HuH-7 (cell line): ENCODE measurements at regions not wholly inside any gene's neighbourhood (a gene's known extent, or its start where the extent isn't known, plus 50 kb on each side); places are given as distances from the start of the nearest gene placed in this dataset.
"Not testable (repeated sequence)": the region's sequence is repeated elsewhere in the genome, so short reads cannot be mapped to it uniquely, and the experiment has no call there.

ENCODE experiments used
- DNase-seq: peaks from one replicate; pipeline ENCODE4 v3.0.0; 2011; ENCODE audit warnings: low spot score

- DNase-seq: not testable (repeated sequence)
These were observed 634.9 kb upstream of the SGO1 start for GRCh38 chr3:20820872-20821271.

DNA sequence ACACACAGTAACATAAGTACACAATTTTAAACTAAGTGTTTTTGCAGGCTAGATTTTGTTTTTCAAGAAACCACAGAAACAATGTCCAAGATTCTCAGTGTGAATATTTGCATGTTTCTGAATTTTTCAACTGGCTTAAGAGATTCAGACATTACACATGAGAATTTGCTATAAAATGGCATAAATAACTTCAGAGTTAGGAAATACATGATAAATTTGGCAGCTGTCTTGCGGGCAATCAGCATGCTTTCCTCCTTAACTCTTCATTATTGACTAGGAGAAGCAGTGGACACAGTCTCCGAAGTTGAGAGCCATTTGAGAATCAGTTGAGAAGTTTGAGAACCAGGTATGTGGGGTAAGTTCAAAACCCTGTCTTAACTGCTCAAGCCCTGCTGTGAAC is 625.6 kb upstream of the SGO1 start:
- no peak for DNase-seq

GRCh38 chr3:20811006-20811405 is 625.0 kb upstream of the SGO1 start:
- DNase-seq: no peak

GRCh38 chr3:20810555-20810954 is 624.5 kb upstream of the SGO1 start:
- DNase-seq: no peak

GRCh38 chr3:20809356-20809755 is 623.4 kb upstream of the SGO1 start:
- DNase-seq: no peak

- DNase-seq: no peak
These were observed 622.9 kb upstream of the SGO1 start for GRCh38 chr3:20808864-20809263.

DNA sequence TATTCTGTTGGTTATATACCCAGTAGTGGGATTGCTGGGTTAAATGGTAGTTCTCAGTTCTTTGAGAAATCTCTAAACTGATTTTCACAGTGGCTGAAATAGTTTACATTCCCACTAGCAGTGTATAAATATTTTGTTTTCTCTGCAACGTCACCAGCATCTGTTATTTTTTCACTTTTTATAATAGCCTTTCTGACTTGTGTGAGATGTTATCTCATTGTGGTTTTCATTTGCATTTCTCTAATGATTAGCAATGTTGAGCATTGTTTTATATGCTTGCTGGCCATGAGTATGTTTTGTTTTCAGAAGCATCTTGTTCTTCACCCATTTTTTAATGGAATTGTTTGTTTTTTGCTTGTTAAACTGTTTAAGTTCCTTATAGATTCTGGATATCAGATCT is 612.7 kb upstream of the SGO1 start:
- no peak for DNase-seq

GRCh38 chr3:20787005-20787404 is 601.0 kb upstream of the SGO1 start:
- DNase-seq: no peak

DNA sequence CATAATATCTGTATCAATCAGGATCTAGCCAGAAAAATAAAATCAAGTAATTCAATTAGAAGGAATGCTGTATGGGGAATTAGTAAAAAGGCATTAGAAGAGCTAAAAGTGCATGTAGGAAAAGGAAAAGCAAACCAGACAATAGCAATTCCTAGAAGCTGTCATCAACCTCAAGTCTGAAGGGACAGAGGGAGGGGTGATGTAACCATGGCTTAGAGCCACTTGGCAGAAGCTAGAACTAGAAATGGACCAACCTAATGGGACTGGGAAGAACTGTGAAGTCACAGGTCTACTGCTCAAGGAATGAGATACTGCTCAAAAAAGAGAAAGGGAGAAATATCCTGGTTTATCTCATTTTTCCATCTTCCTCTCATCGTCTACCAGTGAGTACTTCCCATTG is 590.7 kb upstream of the SGO1 start:
- no peak for DNase-seq

DNA sequence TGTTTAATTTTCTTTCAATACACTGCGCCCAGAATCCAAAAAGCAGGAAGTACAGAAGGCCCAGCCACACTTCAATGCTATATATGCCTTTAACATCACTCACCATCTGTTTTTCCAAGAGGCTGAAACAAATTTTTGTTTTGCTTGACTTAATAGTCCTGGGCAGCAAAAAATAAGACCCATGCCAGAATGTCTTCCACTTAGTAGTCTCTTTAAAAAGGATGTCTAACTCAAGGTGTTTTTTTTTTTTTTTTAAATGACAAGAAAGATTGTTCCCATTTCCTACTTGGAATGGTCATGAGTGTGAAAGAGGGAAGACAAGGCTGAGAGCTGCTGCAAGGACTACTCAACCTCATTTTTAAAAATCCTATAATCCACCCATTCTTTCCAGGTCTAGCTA is 590.3 kb upstream of the SGO1 start:
- no peak for DNase-seq

- DNase-seq: no peak
These were observed 587.4 kb upstream of the SGO1 start for GRCh38 chr3:20773320-20773984.

DNA sequence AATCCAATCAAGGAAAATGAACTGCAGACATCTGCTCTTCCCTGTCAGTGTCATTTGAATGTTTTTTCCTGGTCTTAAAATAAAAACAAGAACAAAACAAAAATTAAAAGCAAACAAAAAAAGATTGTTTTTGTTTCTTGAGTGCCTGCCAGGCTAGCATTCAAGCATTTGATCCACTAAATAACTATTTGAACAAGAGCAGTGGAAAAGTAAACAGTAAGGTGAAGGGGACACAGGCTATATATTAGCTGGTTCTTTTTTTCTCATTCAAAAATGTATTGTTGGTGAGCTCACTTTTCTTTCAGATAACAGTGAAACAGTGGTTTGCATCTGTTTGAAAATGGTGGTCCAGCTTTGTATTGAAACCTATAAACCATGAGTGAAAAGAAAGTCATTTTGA is 586.9 kb upstream of the SGO1 start:
- no peak for DNase-seq

- no peak for DNase-seq
These were observed 583.4 kb upstream of the SGO1 start for GRCh38 chr3:20769430-20769829.

DNA sequence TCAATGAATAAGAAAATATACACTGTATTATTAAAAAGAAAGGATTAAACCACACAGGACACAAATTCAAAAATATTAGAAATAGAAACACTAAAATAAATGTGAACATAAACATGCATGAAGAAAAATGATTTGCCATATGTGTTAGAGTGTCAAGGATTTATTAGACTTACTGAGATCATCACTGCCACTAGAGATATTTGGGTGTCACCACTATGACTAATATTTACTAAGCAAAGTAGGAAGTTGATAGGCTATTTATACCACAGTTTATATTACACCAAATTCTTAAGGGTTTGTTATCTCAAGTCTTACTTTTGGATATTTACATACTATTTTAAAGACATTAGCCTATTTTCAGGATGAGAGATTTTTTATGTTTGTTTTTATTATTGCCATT is 575.0 kb upstream of the SGO1 start:
- no peak for DNase-seq

DNA sequence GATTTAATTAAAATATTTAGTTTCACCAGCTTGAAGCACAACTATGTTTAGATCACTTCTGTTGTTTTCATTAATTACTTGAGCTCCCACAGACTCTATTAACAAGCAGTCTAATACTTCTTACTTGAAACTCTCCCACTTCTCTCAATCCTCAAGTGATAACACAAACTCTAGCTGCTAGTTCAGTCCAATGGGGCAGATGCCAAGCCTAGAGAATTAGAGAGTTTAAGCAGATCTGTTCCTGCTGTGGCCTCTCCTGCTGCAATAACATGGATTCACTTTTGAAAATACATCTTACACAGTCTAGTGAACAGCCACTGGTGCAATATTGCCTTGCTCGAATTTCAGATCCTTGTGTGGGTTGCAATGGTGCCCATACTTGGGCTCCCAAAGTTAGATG is 566.4 kb upstream of the SGO1 start:
- DNase-seq: no peak

GRCh38 chr3:20751296-20751695 is 565.3 kb upstream of the SGO1 start:
- DNase-seq: no peak

DNA sequence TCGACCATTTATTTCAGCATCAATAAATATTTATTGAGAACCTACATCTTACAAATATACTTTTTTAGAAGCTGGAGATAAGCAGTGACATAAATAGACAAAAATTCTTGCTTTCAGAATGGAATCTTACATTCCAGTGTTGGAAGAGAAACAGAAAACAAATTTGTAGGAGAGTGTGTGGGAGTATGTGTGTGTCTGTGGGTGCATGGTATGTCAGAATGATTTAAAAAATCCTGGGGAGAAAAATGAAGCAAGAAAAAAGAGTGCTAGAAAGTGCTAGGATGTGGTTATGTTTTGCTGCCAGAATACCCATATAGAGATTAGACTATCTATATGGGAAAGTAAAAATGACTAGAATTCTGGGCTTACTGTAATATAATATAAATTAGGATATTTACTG is 561.7 kb upstream of the SGO1 start:
- no peak for DNase-seq

DNA sequence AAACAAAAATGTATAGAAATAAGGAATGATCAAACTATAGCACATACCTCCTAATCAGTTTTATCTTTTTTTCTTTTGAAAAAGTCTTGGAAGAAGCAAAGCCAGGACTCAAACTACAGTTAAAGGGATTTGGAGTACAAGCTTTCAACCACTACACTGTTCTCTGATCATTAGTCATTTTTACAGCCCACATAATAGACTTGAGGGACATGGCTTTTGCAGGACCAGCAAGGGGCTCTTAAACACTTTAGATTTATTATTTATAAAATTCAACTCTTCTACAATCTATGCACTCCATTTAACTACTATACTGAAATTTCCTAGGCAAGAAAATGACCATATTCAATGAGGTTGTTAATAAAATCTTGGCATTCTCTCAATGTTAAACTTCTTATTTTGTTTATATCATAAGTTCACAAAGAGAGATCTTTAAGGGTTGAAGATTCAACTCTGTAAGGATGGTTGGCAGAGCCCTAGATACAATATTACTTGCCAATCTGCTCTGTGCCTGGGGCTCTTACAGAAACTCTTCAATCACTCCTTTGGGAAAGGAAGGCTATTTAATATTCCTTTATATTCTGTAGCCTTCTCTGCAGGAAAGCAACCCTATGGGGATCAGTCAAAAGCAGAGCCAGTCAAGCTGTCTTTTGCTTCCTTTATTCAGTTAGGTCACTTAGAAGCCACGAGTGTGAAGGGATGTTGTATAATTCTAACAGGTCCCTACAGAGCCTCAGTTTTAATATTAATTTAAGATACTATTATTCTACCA is 557.7 kb upstream of the SGO1 start:
- DNase-seq: no peak

DNA sequence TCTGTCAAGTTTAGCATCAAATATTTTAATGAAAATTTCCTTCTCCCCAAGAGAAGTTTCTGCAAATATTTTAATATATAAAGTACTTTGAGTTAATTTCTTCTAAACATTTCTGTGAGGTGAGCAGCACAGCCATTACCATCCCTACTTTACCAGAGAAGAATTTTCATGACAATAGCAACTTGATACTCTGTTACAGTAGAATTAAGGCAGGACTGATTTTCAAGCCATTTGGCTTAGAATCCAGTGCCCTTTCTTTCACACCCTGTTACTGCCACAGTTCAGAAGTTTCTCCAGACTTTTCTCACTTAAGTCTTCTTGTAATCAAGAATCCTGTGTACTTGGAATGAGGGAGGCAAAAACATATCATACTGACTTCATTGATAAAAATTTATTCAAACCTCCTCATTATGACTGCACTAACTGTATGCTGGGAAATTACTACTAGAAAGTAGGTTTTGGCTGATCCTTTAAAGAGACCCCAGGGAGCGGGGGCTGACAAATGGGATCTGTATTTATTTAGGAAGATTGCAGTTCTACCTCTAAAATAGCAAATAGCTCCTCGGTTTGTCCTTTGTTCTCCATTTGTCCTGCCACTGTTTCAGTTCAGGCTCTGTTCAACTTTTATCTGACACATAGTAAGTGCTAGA is 557.0 kb upstream of the SGO1 start:
- no peak for DNase-seq

DNA sequence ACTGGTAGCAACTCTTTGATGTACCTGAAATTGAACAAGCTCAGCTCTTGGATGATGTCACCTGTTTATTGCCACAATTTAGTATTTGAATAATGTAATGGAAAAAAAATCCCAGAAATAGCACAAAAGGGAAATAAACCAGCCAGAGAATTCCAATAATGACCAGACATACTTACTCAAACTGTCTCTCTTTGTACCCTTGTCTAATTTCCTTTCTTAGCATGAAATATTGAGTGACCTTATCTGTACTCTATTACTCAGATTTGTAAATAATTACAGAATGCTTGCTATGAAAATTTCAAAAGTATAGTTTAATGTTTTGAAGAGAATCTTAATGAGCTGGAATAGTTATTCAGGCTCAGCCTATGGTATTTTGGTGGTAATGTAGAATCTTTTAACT is 555.4 kb upstream of the SGO1 start:
- no peak for DNase-seq

DNA sequence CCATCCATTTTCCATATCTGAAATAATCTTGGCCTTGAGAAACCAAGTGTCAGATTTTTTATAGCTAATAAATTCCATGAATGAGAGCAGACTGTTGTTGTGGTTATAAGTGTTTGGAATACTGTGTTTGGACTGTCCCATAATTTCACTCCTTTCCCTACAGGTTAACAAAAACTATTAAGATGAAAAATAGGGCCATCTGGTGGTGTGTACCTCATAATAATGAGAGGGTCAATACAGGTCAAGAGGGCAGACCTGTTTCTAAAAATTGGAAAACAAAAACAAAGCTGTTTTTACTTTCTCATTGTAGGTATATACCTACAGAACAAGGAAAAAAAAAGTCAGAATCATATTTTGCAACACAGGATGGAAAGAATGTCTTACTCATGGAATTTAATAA is 553.8 kb upstream of the SGO1 start:
- no peak for DNase-seq

GRCh38 chr3:20736287-20736852 is 550.4 kb upstream of the SGO1 start:
- no peak for DNase-seq

- DNase-seq: no peak
These were observed 543.2 kb upstream of the SGO1 start for GRCh38 chr3:20729185-20729584.
